Epidermal melanocyte (primary cell): ENCODE measurements at regions not wholly inside any gene's neighbourhood (a gene's known extent, or its start where the extent isn't known, plus 50 kb on each side); places are given as distances from the start of the nearest gene placed in this dataset.

ENCODE experiments used
- DNase-seq: peaks from one replicate; pipeline ENCODE4 v3.0.0; 2011; ENCODE audit warnings: low spot score; ENCODE audit not compliant: insufficient read length

- no peak for DNase-seq
These were observed 217.5 kb downstream of the GLI2 start for GRCh38 chr2:120953066-120953756.

- no peak for DNase-seq
These were observed 218.3 kb downstream of the GLI2 start for GRCh38 chr2:120953843-120954584.

GRCh38 chr2:120954939-120955338 lies 219.3 kb downstream of the GLI2 start:
- DNase-seq = no peak

- DNase-seq = no peak
These were observed 219.8 kb downstream of the GLI2 start for GRCh38 chr2:120955427-120955826.

- DNase-seq = no peak
These were observed 221.0 kb downstream of the GLI2 start for GRCh38 chr2:120956486-120957156.

- DNase-seq = no peak
These were observed 222.2 kb downstream of the GLI2 start for GRCh38 chr2:120957905-120958304.

- DNase-seq = no peak
These were observed 223.1 kb downstream of the GLI2 start for GRCh38 chr2:120958623-120959366.

- no peak for DNase-seq
These were observed 223.8 kb downstream of the GLI2 start for GRCh38 chr2:120959426-120959825.

- no peak for DNase-seq
These were observed 225.2 kb downstream of the GLI2 start for GRCh38 chr2:120960770-120961366.

- no peak for DNase-seq
These were observed 225.7 kb downstream of the GLI2 start for GRCh38 chr2:120961396-120961795.

GRCh38 chr2:120963997-120964705 lies 228.5 kb downstream of the GLI2 start:
- DNase-seq = no peak

- DNase-seq = no peak
These were observed 229.2 kb downstream of the GLI2 start for GRCh38 chr2:120964819-120965218.

GRCh38 chr2:120966510-120967254 lies 231.0 kb downstream of the GLI2 start:
- DNase-seq = no peak

- DNase-seq = no peak
These were observed 232.8 kb downstream of the GLI2 start for GRCh38 chr2:120968307-120969015.

- no peak for DNase-seq
These were observed 234.1 kb downstream of the GLI2 start for GRCh38 chr2:120969613-120970355.

GRCh38 chr2:120971866-120972265 lies 236.2 kb downstream of the GLI2 start:
- DNase-seq = no peak

- no peak for DNase-seq
These were observed 236.6 kb downstream of the GLI2 start for GRCh38 chr2:120972286-120972685.

GRCh38 chr2:120973196-120973595 lies 237.5 kb downstream of the GLI2 start:
- no peak for DNase-seq

- no peak for DNase-seq
These were observed 239.3 kb downstream of the GLI2 start for GRCh38 chr2:120974950-120975349.
